Endothelial cell of umbilical vein (primary cell): ENCODE measurements at regions not wholly inside any gene's neighbourhood (a gene's known extent, or its start where the extent isn't known, plus 50 kb on each side); places are given as distances from the start of the nearest gene placed in this dataset.

ENCODE experiments used
- BruUV-seq: library from RNA; stranded (reverse); fragments of 400-500 nt; replicated peaks from 2 replicates; lab custom pipeline; 2021; lab: Mats Ljungman, UMichigan
- CTCF ChIA-PET: fragments of 300-600, 350-600 bp; sonication (Branson Sonifier 250); formaldehyde crosslinking; loops from one replicate; lab custom pipeline; 2021; ENCODE audit warnings: antibody characterized with exemption, inconsistent platforms; lab: Charles Lee
- POLR2A ChIA-PET: fragments of 300-600, 350-600 bp; sonication (Branson Sonifier 250); formaldehyde crosslinking; loops from one replicate; lab custom pipeline; 2021; ENCODE audit warnings: antibody characterized with exemption, inconsistent platforms; lab: Charles Lee
- DNase-seq: peaks from one replicate; pipeline ENCODE4 v3.0.0-alpha.2; 2011; ENCODE audit warnings: low read depth, low spot score
- FAIRE-seq: peaks from 2 replicates; lab custom pipeline; 2011; peaks lifted over from hg19 to GRCh38; lab: Jason Lieb, UNC
- H2AFZ ChIP-seq: 2 replicates; pipeline ENCODE4 v1.6.0; 2012; ENCODE audit warnings: low read depth, low read length, control low read depth, inconsistent platforms
- H3K27ac ChIP-seq: 2 replicates; pipeline ENCODE4 v1.5.1; 2011; ENCODE audit warnings: low read depth, mild to moderate bottlenecking, control low read depth, low read length, moderate library complexity; ENCODE audit not compliant: insufficient read depth
- H3K27me3 ChIP-seq, 2 experiments: 2 replicates each; pipeline versions ENCODE4 v1.6.0 to v1.6.1; 2011; ENCODE audit warnings: low read length in 2 of 2, mixed read lengths in 1 of 2; ENCODE audit not compliant: control insufficient read depth in 2 of 2, insufficient read depth in 2 of 2
- H3K36me3 ChIP-seq, 2 experiments: 2 replicates in 1 of 2; 3 replicates in 1 of 2; pipeline ENCODE4 v1.5.1; 2011; ENCODE audit warnings: low read length in 2 of 2, mild to moderate bottlenecking in 1 of 2, moderate library complexity in 1 of 2; ENCODE audit not compliant: control insufficient read depth in 2 of 2, insufficient read depth in 2 of 2; ENCODE audit errors: extremely low read depth in 1 of 2
- H3K4me1 ChIP-seq: 3 replicates; pipeline ENCODE4 v1.5.1; 2011; ENCODE audit warnings: mild to moderate bottlenecking, low read length; ENCODE audit not compliant: control insufficient read depth, insufficient read depth; ENCODE audit errors: extremely low read depth
- H3K4me2 ChIP-seq: 2 replicates; pipeline ENCODE4 v1.6.1; 2011; ENCODE audit warnings: low read length, control low read depth, mixed read lengths; ENCODE audit not compliant: insufficient read depth
- H3K4me3 ChIP-seq, 3 experiments: fragments of 200-600 bp in 1 of 3; sonication (generic), shearing (Covaris generic) in 1 of 3; replicated peaks in 1 of 3; 2 replicates each; pipeline ENCODE4 v1.5.1; 2011 to 2016; ENCODE audit warnings: control low read depth in 3 of 3, low read length in 3 of 3, mild to moderate bottlenecking in 2 of 3, inconsistent platforms in 1 of 3, low read depth in 1 of 3, moderate library complexity in 1 of 3; ENCODE audit not compliant: insufficient read depth in 1 of 3
- H3K79me2 ChIP-seq: 2 replicates; pipeline ENCODE4 v1.6.0; 2012; ENCODE audit warnings: low read length, inconsistent platforms; ENCODE audit not compliant: control insufficient read depth, insufficient read depth
- H3K9ac ChIP-seq: replicated peaks from 2 replicates; pipeline ENCODE3; 2011; ENCODE audit warnings: low read length, control low read depth; ENCODE audit not compliant: insufficient read depth; ENCODE audit errors: extremely low read depth
- H3K9me1 ChIP-seq: replicated peaks from 3 replicates; pipeline ENCODE4 v1.6.0; 2011; ENCODE audit warnings: mild to moderate bottlenecking, low read length; ENCODE audit not compliant: control insufficient read depth, insufficient read depth; ENCODE audit errors: extremely low read depth
- H3K9me3 ChIP-seq: replicated peaks from 2 replicates; pipeline ENCODE4 v1.5.1; 2012; ENCODE audit warnings: low read length, inconsistent platforms; ENCODE audit not compliant: control insufficient read depth, insufficient read depth
- H4K20me1 ChIP-seq: replicated peaks from 2 replicates; pipeline ENCODE3; 2011; ENCODE audit warnings: mild to moderate bottlenecking, low read length; ENCODE audit not compliant: control insufficient read depth, insufficient read depth; ENCODE audit errors: extremely low read depth
- EZH2 ChIP-seq: IDR thresholded peaks from 2 replicates; pipeline ENCODE4 v1.6.1; 2012; ENCODE audit warnings: borderline replicate concordance, low read depth, mild to moderate bottlenecking, moderate library complexity, low read length, inconsistent platforms; ENCODE audit not compliant: severe bottlenecking
- FOS ChIP-seq: IDR thresholded peaks from 2 replicates; pipeline ENCODE4 v1.6.1; 2011; ENCODE audit warnings: mild to moderate bottlenecking, low read length, moderate library complexity, borderline replicate concordance; ENCODE audit not compliant: insufficient read depth
- GATA2 ChIP-seq: IDR thresholded peaks from 2 replicates; pipeline ENCODE4 v1.7.0; 2011; ENCODE audit warnings: low read depth, mild to moderate bottlenecking, moderate library complexity, mixed read lengths, low read length; ENCODE audit not compliant: insufficient read length, insufficient read depth
- JUN ChIP-seq: IDR thresholded peaks from 2 replicates; pipeline ENCODE4 v1.6.1; 2011; ENCODE audit warnings: borderline replicate concordance, low read depth; ENCODE audit not compliant: insufficient read length, insufficient read depth
- MYC ChIP-seq: IDR thresholded peaks from one replicate; pipeline ENCODE4 v1.6.1; 2011; ENCODE audit warnings: mild to moderate bottlenecking, low read depth, low read length
- POLR2A ChIP-seq: IDR thresholded peaks from 2 replicates; pipeline ENCODE4 v1.6.1; 2012; ENCODE audit warnings: low read depth, mild to moderate bottlenecking, control low read depth, low read length
- POLR2AphosphoS5 ChIP-seq: IDR thresholded peaks from 2 replicates; pipeline ENCODE4 v1.6.1; 2012; ENCODE audit warnings: low read depth, mild to moderate bottlenecking, control low read depth, low read length, moderate library complexity; ENCODE audit not compliant: insufficient read depth
- dilution Hi-C: fragments of 300-500 bp; cut with MboI; formaldehyde crosslinking; loops from one replicate; pipeline ENCODE4 v1.15.0; 2019; ENCODE audit warnings: low sequenced_read_pairs; ENCODE audit not compliant: extremely low pct_ligation_motif_present
- intact Hi-C: fragments of 100-400 bp; cut with micrococcal nuclease; formaldehyde crosslinking; loops from one replicate; pipeline ENCODE4 v1.10.0; 2022
- TF ChIP-seq, protein P1 (sequence below), 2 donors: IDR thresholded peaks; 1 replicate in 1 of 2; 2 replicates in 1 of 2; pipeline ENCODE4 v1.5.1; 2011; ENCODE audit warnings: low read length in 2 of 2, mild to moderate bottlenecking in 2 of 2, moderate library complexity in 2 of 2, control low read depth in 1 of 2, inconsistent platforms in 1 of 2, low read depth in 1 of 2; ENCODE audit not compliant: insufficient read depth in 1 of 2; ENCODE audit errors: extremely low read depth in 1 of 2
- TF ChIP-seq, protein P2 (sequence below): IDR thresholded peaks from 2 replicates; pipeline ENCODE4 v1.6.1; 2011; ENCODE audit not compliant: insufficient read depth, insufficient read length

DNA sequence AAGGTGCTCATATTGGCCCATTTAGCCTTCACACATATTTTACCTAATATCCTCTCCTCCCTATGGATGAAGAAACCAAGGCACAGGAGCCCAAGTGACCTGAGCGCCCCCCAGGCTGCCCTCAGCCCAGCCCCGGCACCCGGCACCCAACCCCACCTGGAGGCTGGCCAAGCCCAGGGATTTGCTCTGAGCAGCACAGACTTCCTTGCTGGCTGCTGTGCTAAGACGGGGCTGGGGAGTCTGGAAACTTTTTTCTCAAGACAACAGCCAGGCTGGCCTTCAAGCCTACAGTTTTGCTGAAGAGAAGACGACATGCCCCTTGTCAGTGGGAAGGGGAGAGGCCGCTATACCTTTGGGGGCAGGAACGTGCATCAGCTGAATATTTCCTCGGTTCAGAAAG lies 52.7 kb upstream of the LAMA1 start:
- H3K9me1 ChIP-seq: no peaks in the 10 kb centered on the region
- CTCF ChIA-PET: no interaction called here
- no peaks in the 10 kb centered on the region for H3K79me2 ChIP-seq
- TF ChIP-seq, protein P1, sequence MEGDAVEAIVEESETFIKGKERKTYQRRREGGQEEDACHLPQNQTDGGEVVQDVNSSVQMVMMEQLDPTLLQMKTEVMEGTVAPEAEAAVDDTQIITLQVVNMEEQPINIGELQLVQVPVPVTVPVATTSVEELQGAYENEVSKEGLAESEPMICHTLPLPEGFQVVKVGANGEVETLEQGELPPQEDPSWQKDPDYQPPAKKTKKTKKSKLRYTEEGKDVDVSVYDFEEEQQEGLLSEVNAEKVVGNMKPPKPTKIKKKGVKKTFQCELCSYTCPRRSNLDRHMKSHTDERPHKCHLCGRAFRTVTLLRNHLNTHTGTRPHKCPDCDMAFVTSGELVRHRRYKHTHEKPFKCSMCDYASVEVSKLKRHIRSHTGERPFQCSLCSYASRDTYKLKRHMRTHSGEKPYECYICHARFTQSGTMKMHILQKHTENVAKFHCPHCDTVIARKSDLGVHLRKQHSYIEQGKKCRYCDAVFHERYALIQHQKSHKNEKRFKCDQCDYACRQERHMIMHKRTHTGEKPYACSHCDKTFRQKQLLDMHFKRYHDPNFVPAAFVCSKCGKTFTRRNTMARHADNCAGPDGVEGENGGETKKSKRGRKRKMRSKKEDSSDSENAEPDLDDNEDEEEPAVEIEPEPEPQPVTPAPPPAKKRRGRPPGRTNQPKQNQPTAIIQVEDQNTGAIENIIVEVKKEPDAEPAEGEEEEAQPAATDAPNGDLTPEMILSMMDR (IDR thresholded peaks at IDR 0.05; ENCODE audit: extremely low read depth in 1 of 2, insufficient read depth in 1 of 2, low read depth in 1 of 2, low read length in 2 of 2): no peak
- TF ChIP-seq FOS (no peak), JUN (no peak), GATA2 (no peak), POLR2AphosphoS5 (no peak), POLR2A (no peak), EZH2 (no peak), MYC (no peak)
- TF ChIP-seq, protein P2, sequence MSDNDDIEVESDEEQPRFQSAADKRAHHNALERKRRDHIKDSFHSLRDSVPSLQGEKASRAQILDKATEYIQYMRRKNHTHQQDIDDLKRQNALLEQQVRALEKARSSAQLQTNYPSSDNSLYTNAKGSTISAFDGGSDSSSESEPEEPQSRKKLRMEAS: no peak
- no peak overlapping the region for H3K9ac ChIP-seq
- H3K4me3 ChIP-seq: no peak overlapping the region
- H3K9me3 ChIP-seq: no peaks in the 10 kb centered on the region
- intact Hi-C loops: no loop called here
- no peak overlapping the region for H2AFZ ChIP-seq
- no peak overlapping the region for H3K4me2 ChIP-seq
- no peaks in the 10 kb centered on the region for H4K20me1 ChIP-seq
- H3K27me3 ChIP-seq: no peaks in the 10 kb centered on the region
- H3K27ac ChIP-seq: no peak overlapping the region
- FAIRE-seq: no peak
- no TSS peak for BruUV-seq
- DNase-seq: no peak
- H3K4me1 ChIP-seq: no peaks in the 10 kb centered on the region
- no peaks in the 10 kb centered on the region for H3K36me3 ChIP-seq
- dilution Hi-C loops: no loop called here
- POLR2A ChIA-PET: no interaction called here
